GM23248 (cell line): ENCODE measurements at regions not wholly inside any gene's neighbourhood (a gene's known extent, or its start where the extent isn't known, plus 50 kb on each side); places are given as distances from the start of the nearest gene placed in this dataset.

Source experiments
- DNase-seq: peaks from one replicate; pipeline ENCODE4 v3.0.0-alpha.2; 2015
- H2AFZ ChIP-seq: fragments of 200-600 bp; sonication (generic); 2 replicates; pipeline ENCODE4 v1.6.1; 2016; ENCODE audit warnings: antibody characterized with exemption
- H3F3A ChIP-seq: fragments of 200-600 bp; sonication (generic); 2 replicates; pipeline ENCODE4 v1.6.1; 2016; ENCODE audit warnings: mild to moderate bottlenecking, antibody characterized with exemption, mixed run types; ENCODE audit not compliant: insufficient read depth
- H3K27ac ChIP-seq: fragments of 200-600 bp; sonication (generic); 2 replicates; pipeline ENCODE4 v1.5.1; 2016; ENCODE audit warnings: mild to moderate bottlenecking
- H3K27me3 ChIP-seq: fragments of 200-600 bp; sonication (generic); replicated peaks from 2 replicates; pipeline ENCODE4 v1.6.1; 2016; ENCODE audit warnings: mild to moderate bottlenecking; ENCODE audit not compliant: insufficient read depth
- H3K36me3 ChIP-seq: fragments of 200-600 bp; sonication (generic); 2 replicates; pipeline ENCODE4 v1.6.1; 2016; ENCODE audit warnings: low read depth, mild to moderate bottlenecking
- H3K4me1 ChIP-seq: fragments of 200-600 bp; sonication (generic); 2 replicates; pipeline ENCODE4 v1.6.1; 2016; ENCODE audit warnings: mild to moderate bottlenecking; ENCODE audit not compliant: insufficient read depth
- H3K4me2 ChIP-seq: fragments of 200-600 bp; sonication (generic); one replicate; pipeline ENCODE4 v1.6.1; 2016; ENCODE audit warnings: mild to moderate bottlenecking; ENCODE audit not compliant: unreplicated experiment
- H3K4me3 ChIP-seq: fragments of 200-600 bp; sonication (generic); 2 replicates; pipeline ENCODE4 v1.5.1; 2016; ENCODE audit warnings: mild to moderate bottlenecking
- H3K79me2 ChIP-seq: fragments of 200-600 bp; sonication (generic); 2 replicates; pipeline ENCODE4 v1.6.1; 2016; ENCODE audit warnings: mild to moderate bottlenecking; ENCODE audit not compliant: insufficient read depth
- H3K9ac ChIP-seq: fragments of 200-600 bp; sonication (generic); 2 replicates; pipeline ENCODE4 v1.6.1; 2016; ENCODE audit warnings: mild to moderate bottlenecking
- H3K9me2 ChIP-seq: fragments of 200-600 bp; sonication (generic); 2 replicates; pipeline ENCODE4 v1.6.1; 2016; ENCODE audit warnings: mixed run types, mild to moderate bottlenecking, moderate library complexity; ENCODE audit not compliant: insufficient read depth
- H3K9me3 ChIP-seq: fragments of 200-600 bp; sonication (generic); one replicate; pipeline ENCODE4 v1.6.1; 2017; ENCODE audit warnings: low read depth
- H4K20me1 ChIP-seq: fragments of 200-600 bp; sonication (generic); 2 replicates; pipeline ENCODE4 v1.6.0; 2016; ENCODE audit not compliant: insufficient read depth
- EZH2 ChIP-seq: fragments of 200-600 bp; sonication (generic); IDR thresholded peaks from 2 replicates; pipeline ENCODE4 v1.6.1; 2018; ENCODE audit warnings: antibody characterized with exemption, mild to moderate bottlenecking; ENCODE audit not compliant: insufficient read depth, poor library complexity, severe bottlenecking
- EZH2phosphoT487 ChIP-seq: fragments of 200-600 bp; sonication (generic); IDR thresholded peaks from 2 replicates; pipeline ENCODE4 v1.6.1; 2018; ENCODE audit warnings: antibody characterized with exemption, moderate library complexity, mild to moderate bottlenecking, low read depth; ENCODE audit not compliant: insufficient read depth
- WGBS, 2 experiments: methylation state at CpG; one replicate each; pipeline ENCODE4 v1.1.6; 2015 to 2017; ENCODE audit warnings: low lambda C conversion rate in 2 of 2, low coverage in 1 of 2; ENCODE audit errors: missing lambda C conversion rate in 2 of 2; 5-methylcytosine and 5-hydroxymethylcytosine counted together
- in situ Hi-C: fragments of 300-500 bp; cut with MboI; formaldehyde crosslinking; loops from 2 replicates; pipeline ENCODE4 v1.15.0; 2020

DNA sequence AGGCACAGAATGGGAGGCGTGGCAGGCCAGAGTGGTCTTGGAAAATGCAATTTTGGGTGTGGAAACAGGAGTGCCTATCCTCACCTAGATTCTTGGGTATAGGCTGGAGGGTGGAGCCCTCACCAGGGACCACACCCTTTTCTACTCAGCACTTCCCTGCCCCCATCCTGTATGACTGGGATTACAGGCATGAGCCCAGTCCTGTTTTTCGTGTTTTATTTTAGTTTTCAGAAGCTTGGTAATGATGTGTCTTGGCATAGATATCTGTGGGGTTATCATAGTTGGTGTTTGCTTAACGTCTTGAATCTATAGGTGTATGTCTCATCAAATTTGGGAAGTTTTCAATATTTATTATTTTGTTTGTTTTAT is 248.7 kb upstream of the CBLB start:
- no peak overlapping the region for H2AFZ ChIP-seq
- H3K27ac ChIP-seq = no peak overlapping the region
- WGBS, 2 experiments = 93 to 94% methylated on average over 3 of the region's 3 CpGs
- no peaks in the 10 kb centered on the region for H4K20me1 ChIP-seq
- H3K9me3 ChIP-seq = no peaks in the 10 kb centered on the region
- no peaks in the 10 kb centered on the region for H3K36me3 ChIP-seq
- H3K27me3 ChIP-seq = no peaks in the 10 kb centered on the region
- no peaks in the 10 kb centered on the region for H3K9me2 ChIP-seq
- H3K9ac ChIP-seq = no peak overlapping the region
- peaks cover 35% of the 10 kb centered on the region for H3K4me1 ChIP-seq
- no peaks in the 10 kb centered on the region for H3K79me2 ChIP-seq
- H3F3A ChIP-seq = peaks cover 15% of the 10 kb centered on the region
- H3K4me2 ChIP-seq = no peak overlapping the region
- in situ Hi-C loops = no loop called here
- no peak for DNase-seq
- no peak overlapping the region for H3K4me3 ChIP-seq
- no peak for TF ChIP-seq EZH2phosphoT487
- no peak for TF ChIP-seq EZH2

DNA sequence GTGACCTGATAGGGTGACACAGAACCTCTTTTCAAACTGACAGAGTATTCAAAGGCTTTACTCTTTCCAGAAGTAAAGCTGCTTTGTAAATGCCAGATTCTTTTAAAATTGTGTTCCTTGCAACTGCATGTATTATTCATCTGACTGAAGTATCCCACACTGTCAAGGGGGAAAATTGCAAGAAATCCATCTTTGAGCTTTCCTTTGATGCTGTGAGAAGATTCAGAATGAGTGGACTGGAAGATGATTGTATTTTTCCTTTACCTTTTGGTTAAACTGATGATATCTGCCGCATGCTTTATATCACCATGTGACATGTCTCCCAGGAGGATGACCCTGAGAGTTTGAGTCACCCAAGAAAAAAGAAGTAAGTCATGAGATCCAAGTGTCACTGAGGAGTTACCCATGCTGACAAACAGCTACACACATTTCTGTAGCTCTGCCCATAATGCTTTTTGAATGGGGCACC is 250.8 kb upstream of the CBLB start:
- no peaks in the 10 kb centered on the region for H3K9me2 ChIP-seq
- H3K9ac ChIP-seq = peak overlapping the region; percentile 59
- H3K9me3 ChIP-seq = no peaks in the 10 kb centered on the region
- H2AFZ ChIP-seq = peak overlapping the region; percentile 33
- 4 to 12% methylated on average over 1 of the region's 1 CpG for WGBS, 2 experiments
- peak; percentile 89 for DNase-seq
- H3K4me2 ChIP-seq = peak overlapping the region; percentile 36
- H3K36me3 ChIP-seq = no peaks in the 10 kb centered on the region
- in situ Hi-C loops = no loop called here
- H3K4me1 ChIP-seq = peaks cover 29% of the 10 kb centered on the region
- H4K20me1 ChIP-seq = no peaks in the 10 kb centered on the region
- peak overlapping the region; percentile 80 for H3K27ac ChIP-seq
- H3K79me2 ChIP-seq = no peaks in the 10 kb centered on the region
- H3K27me3 ChIP-seq = no peaks in the 10 kb centered on the region
- no peak for TF ChIP-seq EZH2
- TF ChIP-seq EZH2phosphoT487 = no peak
- H3F3A ChIP-seq = peaks cover 15% of the 10 kb centered on the region
- H3K4me3 ChIP-seq = no peak overlapping the region

DNA sequence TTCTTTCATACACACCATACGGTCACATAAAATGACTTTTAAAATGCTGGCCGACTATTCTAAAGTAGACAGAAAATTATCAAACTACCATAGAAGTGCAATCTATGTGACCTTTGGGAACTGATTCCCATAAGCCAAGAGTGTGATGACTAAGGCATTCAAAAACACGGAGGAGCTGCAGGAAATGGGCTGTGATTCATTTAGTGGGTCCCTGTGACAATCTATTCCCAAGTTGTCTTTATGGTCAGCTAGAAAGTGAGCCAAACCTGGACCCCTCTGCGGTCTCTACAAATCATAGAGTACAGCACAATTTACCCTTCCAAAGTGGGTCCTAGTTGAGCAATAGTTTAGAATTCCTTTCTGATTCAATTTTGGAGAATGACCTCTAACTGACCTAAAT is 251.5 kb upstream of the CBLB start:
- no peaks in the 10 kb centered on the region for H4K20me1 ChIP-seq
- H3K9me2 ChIP-seq = no peaks in the 10 kb centered on the region
- H3K9me3 ChIP-seq = no peaks in the 10 kb centered on the region
- H3K79me2 ChIP-seq = no peaks in the 10 kb centered on the region
- H3K36me3 ChIP-seq = no peaks in the 10 kb centered on the region
- peaks cover 15% of the 10 kb centered on the region for H3F3A ChIP-seq
- H3K27ac ChIP-seq = peak overlapping the region; percentile 80
- H3K4me1 ChIP-seq = peaks cover 24% of the 10 kb centered on the region
- no peak overlapping the region for H2AFZ ChIP-seq
- 66 to 68% methylated on average over 4 of the region's 4 CpGs for WGBS, 2 experiments
- DNase-seq = peak; percentile 73
- in situ Hi-C loops = no loop called here
- peak overlapping the region; percentile 35 for H3K4me2 ChIP-seq
- no peaks in the 10 kb centered on the region for H3K27me3 ChIP-seq
- peak overlapping the region; percentile 59 for H3K9ac ChIP-seq
- TF ChIP-seq EZH2 (no peak), EZH2phosphoT487 (no peak)
- H3K4me3 ChIP-seq = no peak overlapping the region

DNA sequence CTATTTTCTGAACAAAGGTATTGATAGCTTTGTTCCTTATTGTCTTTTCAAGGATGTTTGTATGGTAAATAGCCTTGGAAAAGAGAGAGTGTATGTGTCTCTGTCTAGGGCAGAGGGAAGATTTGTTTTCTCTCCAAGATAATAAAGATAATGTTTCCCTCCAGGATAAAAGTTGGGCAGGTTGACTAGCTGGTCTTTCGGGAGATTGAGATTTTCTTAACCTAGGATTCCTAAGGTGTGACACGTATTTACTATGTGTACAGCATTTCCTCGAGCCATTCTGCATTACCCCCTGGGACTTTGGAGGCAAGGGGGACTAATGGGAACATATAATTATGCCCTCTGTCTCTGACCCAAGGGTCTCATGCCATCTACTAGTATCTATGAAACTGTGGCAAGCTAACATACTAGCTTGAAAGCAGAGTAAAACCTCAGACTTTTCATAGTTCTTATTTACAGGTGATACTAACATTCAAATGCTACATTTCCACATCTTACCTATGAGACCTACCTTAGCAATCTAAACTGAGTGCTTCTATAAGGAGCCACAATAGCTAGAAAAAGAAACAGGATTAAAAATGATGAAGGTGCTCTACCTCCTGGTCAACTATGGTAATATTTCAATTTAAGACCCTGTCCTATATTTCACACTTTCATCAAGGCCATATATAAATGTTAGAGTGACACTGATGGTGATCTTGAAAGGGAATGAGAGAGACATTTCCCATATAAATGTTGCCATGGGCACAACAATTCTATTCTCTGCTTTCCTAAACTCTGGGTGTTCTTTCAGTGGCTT is 252.9 kb upstream of the CBLB start:
- DNase-seq = no peak
- Histone ChIP-seq H3F3A (peaks cover 15% of the 10 kb centered on the region), H3K4me2 (no peak overlapping the region), H2AFZ (no peak overlapping the region), H3K36me3 (no peaks in the 10 kb centered on the region), H3K9me3 (no peaks in the 10 kb centered on the region), H4K20me1 (no peaks in the 10 kb centered on the region), H3K9ac (no peak overlapping the region), H3K27me3 (no peaks in the 10 kb centered on the region), H3K4me1 (peaks cover 33% of the 10 kb centered on the region), H3K9me2 (no peaks in the 10 kb centered on the region), H3K27ac (no peak overlapping the region), H3K79me2 (no peaks in the 10 kb centered on the region), H3K4me3 (no peak overlapping the region)
- TF ChIP-seq EZH2phosphoT487 = no peak
- no peak for TF ChIP-seq EZH2
- in situ Hi-C loops = no loop called here
- 81 to 87% methylated on average over 3 of the region's 3 CpGs for whole genome bisulfite sequencing, 2 experiments
